Stomach (tissue), 8 donors: ENCODE measurements at regions not wholly inside any gene's neighbourhood (a gene's known extent, or its start where the extent isn't known, plus 50 kb on each side); places are given as distances from the start of the nearest gene placed in this dataset.
"Not testable (repeated sequence)": the region's sequence is repeated elsewhere in the genome, so short reads cannot be mapped to it uniquely, and the experiment has no call there.

Experiments used
- DNase-seq, 2 donors: peaks; one replicate each; pipeline versions ENCODE4 v3.0.0 to v3.0.0-alpha.2; 2013 to 2019
- H3K27ac ChIP-seq, 5 donors: fragments of 200-600 bp in 4 of 5; sonication (generic) in 4 of 5; one replicate each; pipeline ENCODE4 v1.5.1; 2013 to 2019; ENCODE audit warnings: mild to moderate bottlenecking in 1 of 5, moderate library complexity in 1 of 5
- H3K27me3 ChIP-seq, 3 donors: fragments of 200-600 bp; sonication (generic); one replicate each; pipeline ENCODE4 v1.5.1; 2017 to 2019; ENCODE audit warnings: mixed run types in 1 of 3
- H3K36me3 ChIP-seq, 4 donors: fragments of 200-600 bp; sonication (generic); 1 replicate in 3 of 4; 2 replicates in 1 of 4; pipeline ENCODE4 v1.5.1; 2016 to 2019
- H3K4me1 ChIP-seq, 4 donors: fragments of 200-600 bp; sonication (generic); one replicate each; pipeline ENCODE4 v1.5.1; 2016 to 2019
- H3K4me3 ChIP-seq, 4 donors: fragments of 200-600 bp; sonication (generic) in 3 of 4; one replicate each; pipeline ENCODE4 v1.5.1; 2016 to 2019; ENCODE audit warnings: mild to moderate bottlenecking in 1 of 4
- H3K9me3 ChIP-seq, 4 donors: fragments of 200-600 bp; sonication (generic); one replicate each; pipeline ENCODE4 v1.5.1; 2016 to 2019
- EP300 ChIP-seq: sonication (generic); formaldehyde crosslinking; IDR thresholded peaks from one replicate; pipeline ENCODE4 v1.6.1; 2017; ENCODE audit warnings: antibody characterized with exemption
- POLR2A ChIP-seq, 4 donors: fragments of 450-650 bp; IDR thresholded peaks; one replicate each; pipeline ENCODE4 v1.6.1; 2016; ENCODE audit warnings: antibody characterized with exemption in 4 of 4, control low read depth in 2 of 4, mild to moderate bottlenecking in 1 of 4, moderate library complexity in 1 of 4
- POLR2AphosphoS5 ChIP-seq, 3 donors: sonication (generic); formaldehyde crosslinking; IDR thresholded peaks; one replicate each; pipeline ENCODE4 v1.6.1; 2016; ENCODE audit warnings: antibody characterized with exemption in 3 of 3
- WGBS, 5 donors: extraction: QIAGEN DNeasy Blood & Tissue Kit in 3 of 5; methylation state at CpG; one replicate each; pipeline versions ENCODE4 v1.1.5 to v1.1.7; 2013 to 2018; 5-methylcytosine and 5-hydroxymethylcytosine counted together
- intact Hi-C: fragments of 100-400 bp; cut with DNase I; formaldehyde crosslinking; loops from one replicate; pipeline ENCODE4 v1.15.1; 2023; ENCODE audit warnings: low total_unique reads
- TF ChIP-seq, protein P1 (sequence below), 7 experiments: fragments of 450-650 bp in 4 of 7; fragments of 200-600 bp in 3 of 7; sonication (generic) in 3 of 7; IDR thresholded peaks; one replicate each; pipeline ENCODE4 v1.5.1; 2016 to 2019; ENCODE audit warnings: antibody characterized with exemption in 7 of 7, control low read depth in 2 of 7, mild to moderate bottlenecking in 1 of 7
- donor health status: healthy with polysubstance abuse.
- donor health status: Bipolar disorder and iron deficiency.
- donor health status: healthy.

GRCh38 chr3:27046351-27046750 lies 322.8 kb downstream of the NEK10 start:
- no peaks in the 10 kb centered on the region for H3K36me3 ChIP-seq
- no peak overlapping the region for H3K4me3 ChIP-seq
- no peak overlapping the region for H3K27ac ChIP-seq
- intact Hi-C loops = no loop called here
- TF ChIP-seq, protein P1, sequence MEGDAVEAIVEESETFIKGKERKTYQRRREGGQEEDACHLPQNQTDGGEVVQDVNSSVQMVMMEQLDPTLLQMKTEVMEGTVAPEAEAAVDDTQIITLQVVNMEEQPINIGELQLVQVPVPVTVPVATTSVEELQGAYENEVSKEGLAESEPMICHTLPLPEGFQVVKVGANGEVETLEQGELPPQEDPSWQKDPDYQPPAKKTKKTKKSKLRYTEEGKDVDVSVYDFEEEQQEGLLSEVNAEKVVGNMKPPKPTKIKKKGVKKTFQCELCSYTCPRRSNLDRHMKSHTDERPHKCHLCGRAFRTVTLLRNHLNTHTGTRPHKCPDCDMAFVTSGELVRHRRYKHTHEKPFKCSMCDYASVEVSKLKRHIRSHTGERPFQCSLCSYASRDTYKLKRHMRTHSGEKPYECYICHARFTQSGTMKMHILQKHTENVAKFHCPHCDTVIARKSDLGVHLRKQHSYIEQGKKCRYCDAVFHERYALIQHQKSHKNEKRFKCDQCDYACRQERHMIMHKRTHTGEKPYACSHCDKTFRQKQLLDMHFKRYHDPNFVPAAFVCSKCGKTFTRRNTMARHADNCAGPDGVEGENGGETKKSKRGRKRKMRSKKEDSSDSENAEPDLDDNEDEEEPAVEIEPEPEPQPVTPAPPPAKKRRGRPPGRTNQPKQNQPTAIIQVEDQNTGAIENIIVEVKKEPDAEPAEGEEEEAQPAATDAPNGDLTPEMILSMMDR (IDR thresholded peaks at IDR 0.05) = no peak
- no peak for TF ChIP-seq EP300
- no peak for TF ChIP-seq POLR2AphosphoS5 (IDR thresholded peaks at IDR 0.05)
- no peak for TF ChIP-seq POLR2A (IDR thresholded peaks at IDR 0.05)
- H3K4me1 ChIP-seq = no peaks in the 10 kb centered on the region
- peaks cover 0 to 9% (median 4%) of the 10 kb centered on the region in 4 donors for H3K9me3 ChIP-seq
- DNase-seq = peak in 1 of 2 donors; percentile 50
- H3K27me3 ChIP-seq = no peaks in the 10 kb centered on the region

DNA sequence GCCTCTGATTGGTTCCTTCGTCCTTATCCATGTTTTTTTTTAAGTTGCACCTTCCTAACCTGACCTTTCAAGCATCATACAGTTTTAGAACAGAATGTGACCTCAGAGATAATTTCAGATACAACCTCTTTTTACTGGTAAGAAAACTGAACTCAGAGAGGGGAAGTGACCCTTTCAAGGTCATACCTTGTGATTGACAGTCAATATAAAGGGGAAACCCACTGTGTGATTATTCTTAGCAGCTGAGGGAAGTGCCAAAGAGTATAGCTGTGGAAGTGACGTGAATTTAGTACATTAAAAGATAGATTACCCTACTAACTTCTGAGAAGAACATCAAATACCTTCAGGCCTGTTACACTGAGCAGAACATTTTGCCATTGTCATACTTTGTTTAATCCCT lies 319.4 kb downstream of the NEK10 start:
- H3K4me1 ChIP-seq = no peaks in the 10 kb centered on the region
- no peak overlapping the region for H3K4me3 ChIP-seq
- TF ChIP-seq POLR2AphosphoS5 (IDR thresholded peaks at IDR 0.05) (no peak), POLR2A (IDR thresholded peaks at IDR 0.05) (no peak), EP300 (no peak)
- TF ChIP-seq, protein P1 (IDR thresholded peaks at IDR 0.05) = no peak
- H3K9me3 ChIP-seq = peaks cover 0 to 34% (median 14%) of the 10 kb centered on the region in 4 donors
- no peak overlapping the region for H3K27ac ChIP-seq
- WGBS, 5 donors = 35 to 53% (median 47%) methylated on average over 2 of the region's 2 CpGs
- no peak for DNase-seq
- intact Hi-C loops = no loop called here
- H3K36me3 ChIP-seq = no peaks in the 10 kb centered on the region
- no peaks in the 10 kb centered on the region for H3K27me3 ChIP-seq

- DNase-seq, H3K27ac ChIP-seq, H3K27me3 ChIP-seq, intact Hi-C loops, H3K4me3 ChIP-seq, H3K4me1 ChIP-seq, H3K36me3 ChIP-seq: not testable (repeated sequence)
- peaks cover 0 to 36% (median 14%) of the 10 kb centered on the region in 4 donors for H3K9me3 ChIP-seq
- 87 to 95% (median 91%) methylated on average over 3 of the region's 3 CpGs for WGBS, 5 donors
These were observed 317.7 kb downstream of the NEK10 start for GRCh38 chr3:27051527-27051926.

DNA sequence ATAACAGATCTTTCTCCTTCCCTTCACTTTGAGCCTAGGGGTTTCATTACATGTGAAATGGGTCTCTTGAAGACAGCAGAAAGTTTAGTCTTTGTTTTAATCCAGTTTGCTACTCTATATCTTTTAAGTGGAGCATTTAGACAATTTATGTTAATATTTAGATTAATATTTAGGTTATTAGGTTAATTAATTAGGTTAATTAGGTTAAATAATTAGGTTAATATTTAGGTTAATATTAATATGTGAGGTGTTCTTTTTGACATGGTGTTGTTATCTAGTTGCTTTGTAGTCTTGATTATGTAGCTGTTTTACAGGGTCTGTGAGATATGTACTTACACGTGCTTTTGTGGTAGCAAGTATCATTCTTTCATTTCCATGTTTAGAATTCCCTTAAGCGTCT lies 312.9 kb downstream of the NEK10 start:
- H3K27ac ChIP-seq = no peak overlapping the region
- no peak for DNase-seq
- H3K27me3 ChIP-seq = no peaks in the 10 kb centered on the region
- WGBS, 5 donors = 66 to 92% (median 91%) methylated on average over 2 of the region's 2 CpGs
- no peaks in the 10 kb centered on the region for H3K36me3 ChIP-seq
- TF ChIP-seq POLR2AphosphoS5 (IDR thresholded peaks at IDR 0.05) = no peak
- TF ChIP-seq, protein P1 (IDR thresholded peaks at IDR 0.05) = no peak
- TF ChIP-seq EP300 = no peak
- TF ChIP-seq POLR2A (IDR thresholded peaks at IDR 0.05) = no peak
- intact Hi-C loops = no loop called here
- peaks cover 0 to 29% (median 13%) of the 10 kb centered on the region in 4 donors for H3K9me3 ChIP-seq
- H3K4me3 ChIP-seq = no peak overlapping the region
- H3K4me1 ChIP-seq = no peaks in the 10 kb centered on the region

GRCh38 chr3:27059489-27059888 lies 309.7 kb downstream of the NEK10 start:
- no peak overlapping the region for H3K27ac ChIP-seq
- no peak for DNase-seq
- H3K27me3 ChIP-seq = no peaks in the 10 kb centered on the region
- no peak overlapping the region for H3K4me3 ChIP-seq
- intact Hi-C loops = no loop called here
- no peaks in the 10 kb centered on the region for H3K36me3 ChIP-seq
- TF ChIP-seq POLR2AphosphoS5 (IDR thresholded peaks at IDR 0.05) = no peak
- no peak for TF ChIP-seq EP300
- TF ChIP-seq, protein P1 (IDR thresholded peaks at IDR 0.05) = no peak
- TF ChIP-seq POLR2A (IDR thresholded peaks at IDR 0.05) = no peak
- peaks cover 0 to 7% (median 2%) of the 10 kb centered on the region in 4 donors for H3K9me3 ChIP-seq
- H3K4me1 ChIP-seq = no peaks in the 10 kb centered on the region
